OCI-LY3 (cell line): ENCODE measurements at regions not wholly inside any gene's neighbourhood (a gene's known extent, or its start where the extent isn't known, plus 50 kb on each side); places are given as distances from the start of the nearest gene placed in this dataset.
"Not testable (repeated sequence)": the region's sequence is repeated elsewhere in the genome, so short reads cannot be mapped to it uniquely, and the experiment has no call there.

Source experiments
- H2AFZ ChIP-seq: fragments of 200-600, 300-600 bp; shearing (Covaris generic); 2 replicates; pipeline ENCODE4 v1.6.0; 2014; ENCODE audit warnings: antibody characterized with exemption, low read depth, low read length
- H3K27ac ChIP-seq: fragments of 200-600, 300-600 bp; sonication (generic); 2 replicates; pipeline ENCODE4 v1.5.1; 2014; ENCODE audit warnings: mild to moderate bottlenecking, low read length, moderate library complexity, mixed read lengths
- H3K27me3 ChIP-seq: fragments of 200-600, 300-600 bp; sonication (generic); 2 replicates; pipeline ENCODE4 v1.6.1; 2014; ENCODE audit warnings: low read depth, low read length, mixed read lengths
- H3K36me3 ChIP-seq: fragments of 200-600, 300-600 bp; sonication (generic); replicated peaks from 2 replicates; pipeline ENCODE3; 2014; ENCODE audit warnings: low read depth, low read length, mixed read lengths
- H3K4me1 ChIP-seq: fragments of 300-600, 200-600 bp; sonication (generic); 2 replicates; pipeline ENCODE4 v1.6.1; 2014; ENCODE audit warnings: low read length, mixed read lengths
- H3K4me2 ChIP-seq: fragments of 200-600, 300-600 bp; sonication (generic); 2 replicates; pipeline ENCODE4 v1.6.1; 2014; ENCODE audit warnings: low read length, mixed read lengths
- H3K4me3 ChIP-seq: fragments of 300-600, 200-600 bp; sonication (generic); 2 replicates; pipeline ENCODE4 v1.5.1; 2014; ENCODE audit warnings: antibody characterized with exemption, mild to moderate bottlenecking, low read length, moderate library complexity
- H3K79me2 ChIP-seq: fragments of 300-600, 200-600 bp; shearing (Covaris generic); 2 replicates; pipeline ENCODE4 v1.6.1; 2014; ENCODE audit warnings: mild to moderate bottlenecking, low read length, mixed read lengths
- H3K9ac ChIP-seq: fragments of 300-600, 200-600 bp; shearing (Covaris generic); 2 replicates; pipeline ENCODE4 v1.6.0; 2014; ENCODE audit warnings: mild to moderate bottlenecking, low read length, moderate library complexity
- H3K9me3 ChIP-seq: fragments of 200-600, 300-600 bp; shearing (Covaris generic); 2 replicates; pipeline ENCODE4 v1.6.1; 2014; ENCODE audit warnings: low read length, mixed read lengths; ENCODE audit not compliant: insufficient read depth
- H4K20me1 ChIP-seq: fragments of 200-600, 300-600 bp; sonication (generic); 2 replicates; pipeline ENCODE4 v1.6.1; 2016; ENCODE audit warnings: low read length, mixed read lengths; ENCODE audit not compliant: insufficient read depth
- EZH2phosphoT487 ChIP-seq: fragments of 200-600 bp; shearing (Covaris generic); IDR thresholded peaks from 2 replicates; pipeline ENCODE4 v1.6.1; 2018; ENCODE audit warnings: antibody characterized with exemption, mixed run types, low read depth
- TF ChIP-seq, protein P1 (sequence below): fragments of 200-600, 300-600 bp; sonication (generic); IDR thresholded peaks from 2 replicates; pipeline ENCODE4 v1.5.1; 2014; ENCODE audit warnings: antibody characterized with exemption, low read length, low read depth

DNA sequence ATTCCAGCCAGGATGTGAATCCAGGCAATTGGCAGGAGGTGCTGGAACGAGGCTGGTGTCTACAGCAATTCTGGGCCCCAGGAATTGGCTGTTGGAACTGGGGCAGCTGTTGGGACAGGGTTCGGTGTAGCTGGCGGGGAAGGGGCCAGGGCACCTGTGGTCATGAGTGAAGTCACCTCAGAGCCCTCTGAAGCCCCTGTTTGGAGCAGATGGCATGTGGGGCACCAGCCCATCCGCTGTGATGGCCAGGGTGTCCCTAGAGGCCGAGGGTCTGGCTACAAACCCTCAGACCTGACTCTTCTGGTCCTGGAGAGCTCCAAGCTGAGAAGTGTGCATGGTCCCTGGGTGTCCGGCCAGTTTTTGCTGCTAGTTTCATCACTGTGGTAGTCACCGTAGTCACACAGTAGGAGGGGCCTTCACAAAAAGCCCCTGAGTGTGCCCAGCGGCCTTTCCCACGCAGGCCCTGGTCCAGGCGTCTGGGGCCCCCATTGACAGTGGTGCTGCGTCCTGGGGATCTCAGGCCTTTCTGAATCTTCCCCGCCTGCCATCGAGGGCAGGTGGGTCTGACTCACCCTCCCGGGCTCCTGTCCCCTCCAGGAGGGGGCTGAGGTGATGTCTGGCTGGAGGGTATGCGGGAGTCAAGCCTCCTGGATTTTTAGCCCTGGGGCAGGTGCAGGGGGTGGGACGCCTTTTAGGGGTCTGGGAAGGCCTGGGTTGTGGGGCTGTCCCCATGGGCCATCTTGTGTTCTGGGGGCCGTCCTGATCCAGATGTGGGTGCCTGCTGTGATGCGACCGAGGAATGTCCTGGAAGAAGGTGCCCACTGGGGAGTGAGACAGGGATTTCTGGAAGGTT, 368.0 kb downstream of the TMEM121 start:
- no peaks in the 10 kb centered on the region for H3K36me3 ChIP-seq
- no peaks in the 10 kb centered on the region for H4K20me1 ChIP-seq
- no peak overlapping the region for H2AFZ ChIP-seq
- H3K79me2 ChIP-seq = no peaks in the 10 kb centered on the region
- H3K9ac ChIP-seq = no peak overlapping the region
- TF ChIP-seq, protein P1, sequence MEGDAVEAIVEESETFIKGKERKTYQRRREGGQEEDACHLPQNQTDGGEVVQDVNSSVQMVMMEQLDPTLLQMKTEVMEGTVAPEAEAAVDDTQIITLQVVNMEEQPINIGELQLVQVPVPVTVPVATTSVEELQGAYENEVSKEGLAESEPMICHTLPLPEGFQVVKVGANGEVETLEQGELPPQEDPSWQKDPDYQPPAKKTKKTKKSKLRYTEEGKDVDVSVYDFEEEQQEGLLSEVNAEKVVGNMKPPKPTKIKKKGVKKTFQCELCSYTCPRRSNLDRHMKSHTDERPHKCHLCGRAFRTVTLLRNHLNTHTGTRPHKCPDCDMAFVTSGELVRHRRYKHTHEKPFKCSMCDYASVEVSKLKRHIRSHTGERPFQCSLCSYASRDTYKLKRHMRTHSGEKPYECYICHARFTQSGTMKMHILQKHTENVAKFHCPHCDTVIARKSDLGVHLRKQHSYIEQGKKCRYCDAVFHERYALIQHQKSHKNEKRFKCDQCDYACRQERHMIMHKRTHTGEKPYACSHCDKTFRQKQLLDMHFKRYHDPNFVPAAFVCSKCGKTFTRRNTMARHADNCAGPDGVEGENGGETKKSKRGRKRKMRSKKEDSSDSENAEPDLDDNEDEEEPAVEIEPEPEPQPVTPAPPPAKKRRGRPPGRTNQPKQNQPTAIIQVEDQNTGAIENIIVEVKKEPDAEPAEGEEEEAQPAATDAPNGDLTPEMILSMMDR = no peak
- no peak for TF ChIP-seq EZH2phosphoT487
- H3K27ac ChIP-seq = no peak overlapping the region
- no peak overlapping the region for H3K4me3 ChIP-seq
- no peaks in the 10 kb centered on the region for H3K9me3 ChIP-seq
- no peaks in the 10 kb centered on the region for H3K27me3 ChIP-seq
- no peaks in the 10 kb centered on the region for H3K4me1 ChIP-seq
- H3K4me2 ChIP-seq = no peak overlapping the region

DNA sequence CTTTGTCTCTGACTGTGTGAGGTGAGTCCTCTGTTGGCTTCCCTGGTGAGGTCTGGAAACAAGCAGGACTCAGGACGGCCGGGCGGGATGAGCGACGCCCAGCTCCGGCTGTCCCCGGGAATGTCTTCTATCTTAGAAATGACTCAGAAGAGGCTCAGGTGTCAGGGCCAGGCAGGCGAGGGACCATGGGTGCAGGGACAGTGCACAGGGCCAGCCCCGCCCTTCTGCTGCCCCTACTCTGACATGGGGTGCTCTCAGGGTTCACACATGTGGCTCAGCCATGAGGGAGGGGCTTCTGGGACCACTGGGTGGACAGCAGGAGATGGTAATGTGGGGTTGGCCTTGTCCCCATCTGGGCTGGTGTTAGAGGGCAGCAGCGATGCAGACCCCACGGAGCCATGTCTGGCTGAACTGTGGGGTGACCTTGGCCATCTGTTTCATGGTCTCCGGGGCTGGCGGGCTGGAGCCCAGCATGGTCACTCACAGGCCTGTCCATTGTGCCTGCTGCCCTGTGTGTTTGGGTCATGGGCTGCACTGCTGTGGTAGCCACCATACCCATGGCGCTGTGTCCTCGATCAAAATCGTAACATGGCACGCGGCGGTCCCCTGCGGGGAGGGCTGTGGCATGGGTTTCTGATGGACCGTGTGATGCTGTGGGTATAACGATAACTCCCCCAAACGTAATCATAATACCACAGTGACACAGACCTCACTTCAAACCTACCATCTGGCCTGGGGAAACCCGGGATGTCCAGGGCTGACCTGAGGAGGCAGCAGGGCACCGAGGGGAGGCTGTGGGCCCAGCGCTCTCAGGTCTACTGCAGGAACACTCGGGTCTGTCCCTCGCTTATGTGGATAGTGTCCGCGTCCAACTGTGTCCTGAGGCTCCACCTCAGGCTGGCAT, 368.8 kb downstream of the TMEM121 start:
- no peak overlapping the region for H3K4me2 ChIP-seq
- no peak overlapping the region for H3K4me3 ChIP-seq
- H3K27ac ChIP-seq = no peak overlapping the region
- no peak for TF ChIP-seq EZH2phosphoT487
- TF ChIP-seq, protein P1 = no peak
- no peak overlapping the region for H2AFZ ChIP-seq
- H3K4me1 ChIP-seq = no peaks in the 10 kb centered on the region
- no peaks in the 10 kb centered on the region for H3K79me2 ChIP-seq
- H4K20me1 ChIP-seq = no peaks in the 10 kb centered on the region
- H3K9ac ChIP-seq = no peak overlapping the region
- H3K36me3 ChIP-seq = no peaks in the 10 kb centered on the region
- H3K9me3 ChIP-seq = no peaks in the 10 kb centered on the region
- no peaks in the 10 kb centered on the region for H3K27me3 ChIP-seq

DNA sequence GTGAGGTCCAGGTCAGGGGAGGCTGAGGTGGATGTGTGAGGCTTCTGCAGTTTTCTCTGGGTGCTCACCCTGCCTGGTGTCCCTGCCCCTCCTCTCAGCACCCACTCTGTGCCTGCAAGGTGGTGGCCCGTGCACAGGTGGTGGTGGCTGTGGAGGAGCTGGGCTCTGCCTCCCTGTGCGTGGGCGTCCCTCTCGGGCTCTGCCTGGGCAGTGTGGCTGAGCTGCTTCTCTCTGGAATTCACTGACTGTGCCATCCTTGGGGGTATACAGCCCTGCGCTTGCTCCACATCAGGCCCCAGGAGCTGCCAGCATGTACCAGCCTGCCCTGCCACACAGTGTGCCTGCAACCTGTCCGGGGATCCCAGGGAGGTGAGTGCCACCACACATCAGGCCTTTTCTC, 369.8 kb downstream of the TMEM121 start:
- H3K79me2 ChIP-seq, H3K27ac ChIP-seq, H3K9me3 ChIP-seq, H3K4me2 ChIP-seq, H3K36me3 ChIP-seq, H2AFZ ChIP-seq, H3K4me3 ChIP-seq, H3K9ac ChIP-seq, H4K20me1 ChIP-seq, H3K4me1 ChIP-seq, H3K27me3 ChIP-seq: not testable (repeated sequence)

DNA sequence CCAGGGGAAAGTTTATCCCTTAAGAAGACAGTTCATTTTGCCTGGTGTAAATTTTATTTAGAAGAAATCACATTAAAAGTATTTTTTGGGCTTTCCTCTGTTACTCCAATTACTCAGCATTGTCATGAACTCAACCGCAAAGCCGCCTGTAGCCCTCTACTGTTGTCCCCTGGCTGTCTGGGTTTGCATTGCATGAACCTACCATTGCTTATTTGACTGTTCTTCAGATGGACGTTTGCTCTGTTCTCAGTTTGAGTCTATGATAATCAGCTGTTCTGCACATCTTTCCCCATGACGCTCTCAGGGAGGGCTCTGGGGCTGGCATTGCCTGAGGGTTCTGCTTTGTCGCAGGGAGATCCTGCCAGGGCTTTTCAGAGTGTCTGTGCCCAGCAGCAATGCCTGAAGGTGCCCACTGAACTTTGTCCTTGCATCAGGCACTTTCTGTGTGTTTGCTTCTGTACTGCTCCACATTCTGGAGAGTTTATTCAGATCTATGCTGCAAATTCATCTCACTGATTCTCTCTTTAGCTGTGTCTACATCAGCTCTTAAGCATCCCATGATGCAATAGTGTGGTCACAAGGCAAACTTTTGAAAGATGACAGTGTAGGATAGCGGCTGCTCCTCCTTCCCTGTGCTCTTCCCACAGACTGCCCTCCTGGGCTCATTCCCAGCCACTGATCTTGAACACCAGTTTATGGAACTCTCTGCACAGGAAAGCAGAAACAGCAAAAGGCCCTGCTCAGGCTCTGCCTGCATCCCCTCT, 370.8 kb downstream of the TMEM121 start:
- H2AFZ ChIP-seq, H3K36me3 ChIP-seq, H3K27me3 ChIP-seq, H3K9ac ChIP-seq, H3K9me3 ChIP-seq, H3K79me2 ChIP-seq, H4K20me1 ChIP-seq, H3K4me2 ChIP-seq, H3K4me3 ChIP-seq, H3K4me1 ChIP-seq, H3K27ac ChIP-seq: not testable (repeated sequence)
